ENCODE measurements at regions not wholly inside any gene's neighbourhood (a gene's known extent, or its start where the extent isn't known, plus 50 kb on each side); places are given as distances from the start of the nearest gene placed in this dataset.

- TF ChIP-seq POLR2A (IDR thresholded peaks at IDR 0.05) (no peak), POLR2AphosphoS5 (IDR thresholded peaks at IDR 0.05) (no peak)
Measured at GRCh38 chr4:89427782-89428181, 120.2 kb upstream of the GPRIN3 start.

All from prostate gland (tissue), 1 donor.